ENCODE measurements at regions not wholly inside any gene's neighbourhood (a gene's known extent, or its start where the extent isn't known, plus 50 kb on each side); places are given as distances from the start of the nearest gene placed in this dataset.

DNA sequence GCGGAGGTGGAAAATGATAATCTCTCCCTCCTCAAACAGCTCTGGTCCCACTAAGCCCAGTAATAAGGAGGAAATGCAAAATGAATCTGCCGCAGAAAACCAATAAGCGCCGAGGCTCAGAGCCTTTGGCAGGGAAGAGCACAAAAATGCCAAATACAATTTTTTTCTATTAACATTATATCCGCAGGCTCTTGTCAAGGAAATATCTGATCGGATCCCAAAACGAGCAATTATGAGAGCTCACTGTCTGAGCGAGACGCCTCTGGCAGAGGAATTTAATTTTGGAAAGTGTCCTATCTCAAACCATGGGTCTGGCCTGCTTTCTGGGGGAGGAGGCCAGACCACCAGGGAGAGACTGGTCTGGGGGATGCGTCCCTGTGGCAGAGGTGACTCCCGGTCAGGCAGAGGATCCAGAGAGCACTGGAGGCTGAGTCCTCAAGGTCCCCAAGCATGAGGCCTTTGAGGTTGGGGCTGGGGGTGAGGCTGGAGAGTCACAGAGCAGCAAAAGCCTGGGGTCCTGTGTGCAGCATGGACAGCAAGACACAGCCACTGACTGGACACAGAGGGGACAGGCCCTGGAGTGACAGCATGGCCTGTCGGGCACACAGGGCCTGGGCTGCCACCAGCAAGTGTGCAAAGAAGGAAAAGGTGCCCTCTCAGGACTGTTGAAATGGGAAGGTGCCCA is 342.8 kb upstream of the SFSWAP start:
- no peaks in the 10 kb centered on the region for H3K27me3 ChIP-seq
- H3K4me1 ChIP-seq: no peaks in the 10 kb centered on the region
- no peaks in the 10 kb centered on the region for H3K36me3 ChIP-seq
- H3K4me3 ChIP-seq: no peak overlapping the region
- no peak overlapping the region for H3K27ac ChIP-seq
- H3K9me3 ChIP-seq: no peaks in the 10 kb centered on the region
- no peak for TF ChIP-seq POLR2A (IDR thresholded peaks at IDR 0.05)
- TF ChIP-seq, protein P1, sequence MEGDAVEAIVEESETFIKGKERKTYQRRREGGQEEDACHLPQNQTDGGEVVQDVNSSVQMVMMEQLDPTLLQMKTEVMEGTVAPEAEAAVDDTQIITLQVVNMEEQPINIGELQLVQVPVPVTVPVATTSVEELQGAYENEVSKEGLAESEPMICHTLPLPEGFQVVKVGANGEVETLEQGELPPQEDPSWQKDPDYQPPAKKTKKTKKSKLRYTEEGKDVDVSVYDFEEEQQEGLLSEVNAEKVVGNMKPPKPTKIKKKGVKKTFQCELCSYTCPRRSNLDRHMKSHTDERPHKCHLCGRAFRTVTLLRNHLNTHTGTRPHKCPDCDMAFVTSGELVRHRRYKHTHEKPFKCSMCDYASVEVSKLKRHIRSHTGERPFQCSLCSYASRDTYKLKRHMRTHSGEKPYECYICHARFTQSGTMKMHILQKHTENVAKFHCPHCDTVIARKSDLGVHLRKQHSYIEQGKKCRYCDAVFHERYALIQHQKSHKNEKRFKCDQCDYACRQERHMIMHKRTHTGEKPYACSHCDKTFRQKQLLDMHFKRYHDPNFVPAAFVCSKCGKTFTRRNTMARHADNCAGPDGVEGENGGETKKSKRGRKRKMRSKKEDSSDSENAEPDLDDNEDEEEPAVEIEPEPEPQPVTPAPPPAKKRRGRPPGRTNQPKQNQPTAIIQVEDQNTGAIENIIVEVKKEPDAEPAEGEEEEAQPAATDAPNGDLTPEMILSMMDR (IDR thresholded peaks at IDR 0.05): no peak
- peak in 2 of 3 donors; percentile 21 to 34 for DNase-seq

DNA sequence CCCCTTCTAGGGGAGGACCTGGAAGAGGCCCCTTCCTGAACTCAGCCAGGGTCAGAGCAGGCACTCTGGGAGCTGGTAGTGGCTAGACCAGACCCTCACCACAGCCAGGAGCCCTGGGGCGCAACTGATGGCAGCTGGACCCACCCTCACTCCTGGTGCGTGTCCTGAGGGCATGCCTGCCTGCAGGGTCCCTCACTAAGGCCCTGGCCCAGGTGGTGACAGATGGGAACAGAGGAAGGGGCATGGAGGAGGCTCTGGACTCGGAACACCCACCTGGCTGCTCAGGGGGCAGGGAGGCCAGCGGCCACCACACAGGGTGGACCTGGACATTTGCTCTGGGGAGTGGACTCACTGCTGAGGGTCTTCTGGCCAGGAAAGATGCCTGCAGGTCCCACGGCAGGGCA is 342.2 kb upstream of the SFSWAP start:
- DNase-seq: peak in 2 of 3 donors; percentile 23 to 26
- Histone ChIP-seq H3K4me3 (no peak overlapping the region), H3K9me3 (no peaks in the 10 kb centered on the region), H3K4me1 (no peaks in the 10 kb centered on the region), H3K27ac (no peak overlapping the region), H3K27me3 (no peaks in the 10 kb centered on the region), H3K36me3 (no peaks in the 10 kb centered on the region)
- TF ChIP-seq, protein P1 (IDR thresholded peaks at IDR 0.05): no peak
- no peak for TF ChIP-seq POLR2A (IDR thresholded peaks at IDR 0.05)

DNA sequence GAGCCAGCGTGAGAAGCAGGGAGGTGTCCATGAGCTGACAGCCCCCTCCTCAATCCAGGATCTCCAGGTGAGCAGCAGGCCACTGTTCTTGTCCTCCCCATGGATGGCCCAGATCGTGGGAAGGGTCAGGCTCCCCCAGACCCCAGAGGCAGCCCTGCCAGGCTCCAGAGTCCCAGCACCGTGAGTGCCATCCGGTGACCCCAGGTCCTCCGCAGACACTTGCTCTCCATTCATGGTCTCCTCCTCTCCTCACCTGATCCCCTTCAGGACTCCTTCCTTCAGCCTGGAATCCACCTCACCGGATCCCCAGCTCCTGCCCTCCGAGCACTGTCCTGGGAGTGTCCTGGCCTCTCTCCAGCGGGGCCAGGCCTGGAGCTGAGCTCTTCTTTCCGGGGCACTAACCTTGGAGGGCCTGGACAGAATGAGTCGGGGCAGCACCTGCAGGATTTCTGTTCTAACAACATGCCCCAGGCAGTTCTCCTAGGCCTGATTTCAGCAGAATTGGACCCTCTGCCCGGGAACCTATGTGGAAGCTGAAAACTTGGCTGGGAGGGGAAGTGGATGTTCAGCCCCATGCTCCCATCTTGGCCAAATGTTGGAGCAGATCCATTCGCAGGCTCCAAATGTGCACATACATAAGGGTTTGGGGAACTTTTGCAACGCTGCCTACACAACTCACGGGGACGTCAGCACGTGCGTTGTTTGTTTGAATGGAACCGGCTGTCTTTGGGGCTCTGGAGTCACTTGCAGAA is 341.6 kb upstream of the SFSWAP start:
- DNase-seq: peak in 2 of 3 donors; percentile 36 to 37
- Histone ChIP-seq H3K4me1 (no peaks in the 10 kb centered on the region), H3K27me3 (no peaks in the 10 kb centered on the region), H3K27ac (no peak overlapping the region), H3K4me3 (no peak overlapping the region), H3K9me3 (no peaks in the 10 kb centered on the region), H3K36me3 (no peaks in the 10 kb centered on the region)
- TF ChIP-seq, protein P1 (IDR thresholded peaks at IDR 0.05): no peak
- no peak for TF ChIP-seq POLR2A (IDR thresholded peaks at IDR 0.05)

DNA sequence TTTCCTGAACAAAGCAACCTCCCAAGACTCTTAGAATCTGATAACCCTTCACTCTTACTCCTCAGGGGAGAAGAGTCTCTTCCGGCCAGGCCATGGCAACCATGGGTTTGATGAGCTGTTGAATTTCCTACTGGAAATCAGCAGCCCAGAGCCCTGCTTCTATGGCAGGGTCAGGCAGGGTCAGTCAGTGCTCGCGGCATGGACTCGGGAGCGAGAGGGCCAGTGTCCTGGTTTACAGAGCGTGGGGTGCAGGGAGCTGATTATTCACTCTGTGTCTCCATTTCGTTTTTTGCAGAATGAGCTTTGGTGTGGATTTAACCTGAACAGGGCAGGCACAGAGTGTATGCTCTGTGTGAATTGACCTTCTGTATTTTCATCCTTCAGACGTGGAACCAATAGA is 340.6 kb upstream of the SFSWAP start:
- peak in 1 of 3 donors; percentile 29 for DNase-seq
- Histone ChIP-seq H3K27me3 (no peaks in the 10 kb centered on the region), H3K9me3 (no peaks in the 10 kb centered on the region), H3K36me3 (no peaks in the 10 kb centered on the region), H3K27ac (no peak overlapping the region), H3K4me1 (no peaks in the 10 kb centered on the region), H3K4me3 (no peak overlapping the region)
- no peak for TF ChIP-seq POLR2A (IDR thresholded peaks at IDR 0.05)
- TF ChIP-seq, protein P1 (IDR thresholded peaks at IDR 0.05): no peak

DNA sequence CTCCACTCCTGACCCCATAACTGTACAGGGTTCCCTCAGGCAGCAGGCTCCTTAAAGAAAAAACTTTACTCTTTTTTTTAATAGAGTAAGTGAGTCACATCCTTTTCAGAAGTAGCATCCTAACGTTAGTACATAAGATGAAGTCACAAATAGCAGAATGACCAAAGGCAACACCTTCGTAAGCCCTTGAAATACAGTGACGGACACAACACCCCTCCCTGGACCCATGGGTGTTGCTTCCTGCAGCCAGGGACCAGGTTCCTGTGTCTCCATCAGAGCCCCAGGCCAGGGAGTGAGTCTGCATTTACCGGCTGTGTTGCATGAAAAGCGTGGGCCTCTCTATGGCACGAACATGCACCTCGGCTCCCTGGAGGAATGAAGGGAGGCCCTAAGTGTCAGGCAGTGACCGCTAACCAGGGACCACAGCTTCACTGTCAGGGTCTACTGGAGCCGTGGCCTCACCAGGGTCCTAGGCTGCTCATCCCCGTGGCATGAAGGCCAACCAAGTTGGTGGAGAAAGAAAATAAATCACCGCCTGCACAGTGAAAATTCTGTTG is 340.0 kb upstream of the SFSWAP start:
- Histone ChIP-seq H3K4me1 (no peaks in the 10 kb centered on the region), H3K27ac (no peak overlapping the region), H3K27me3 (no peaks in the 10 kb centered on the region), H3K4me3 (no peak overlapping the region), H3K9me3 (no peaks in the 10 kb centered on the region), H3K36me3 (no peaks in the 10 kb centered on the region)
- TF ChIP-seq, protein P1 (IDR thresholded peaks at IDR 0.05): no peak
- TF ChIP-seq POLR2A (IDR thresholded peaks at IDR 0.05): no peak
- DNase-seq: no peak
